Fibroblast of skin of right biceps (primary cell): ENCODE measurements at regions not wholly inside any gene's neighbourhood (a gene's known extent, or its start where the extent isn't known, plus 50 kb on each side); places are given as distances from the start of the nearest gene placed in this dataset.

Experiments
- DNase-seq: peaks from one replicate; pipeline ENCODE4 v3.0.0-alpha.2; 2013

GRCh38 chr11:16430674-16431073 is 74.3 kb upstream of the SOX6 start:
- DNase-seq: no peak

DNA sequence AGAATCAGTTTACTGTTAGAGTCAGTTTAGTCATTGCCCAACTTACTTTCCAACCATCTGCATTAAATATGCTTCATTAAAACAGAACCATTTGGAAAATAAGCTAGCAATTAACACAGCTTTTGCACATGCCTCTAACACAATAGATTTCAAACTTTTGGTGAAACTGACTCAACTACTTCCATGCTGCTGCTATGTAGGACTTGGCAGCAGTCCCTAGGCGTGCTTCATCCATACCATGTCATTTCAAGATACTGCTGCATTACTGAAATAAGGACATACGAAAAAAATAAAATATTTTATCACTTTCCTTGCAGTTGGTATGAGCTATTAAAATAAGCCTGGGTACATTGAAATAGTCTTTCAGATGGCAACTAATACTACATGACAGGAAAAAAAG is 65.5 kb upstream of the SOX6 start:
- peak; percentile 48 for DNase-seq

- DNase-seq: no peak
These were observed 62.2 kb upstream of the SOX6 start for GRCh38 chr11:16418428-16419097.

DNA sequence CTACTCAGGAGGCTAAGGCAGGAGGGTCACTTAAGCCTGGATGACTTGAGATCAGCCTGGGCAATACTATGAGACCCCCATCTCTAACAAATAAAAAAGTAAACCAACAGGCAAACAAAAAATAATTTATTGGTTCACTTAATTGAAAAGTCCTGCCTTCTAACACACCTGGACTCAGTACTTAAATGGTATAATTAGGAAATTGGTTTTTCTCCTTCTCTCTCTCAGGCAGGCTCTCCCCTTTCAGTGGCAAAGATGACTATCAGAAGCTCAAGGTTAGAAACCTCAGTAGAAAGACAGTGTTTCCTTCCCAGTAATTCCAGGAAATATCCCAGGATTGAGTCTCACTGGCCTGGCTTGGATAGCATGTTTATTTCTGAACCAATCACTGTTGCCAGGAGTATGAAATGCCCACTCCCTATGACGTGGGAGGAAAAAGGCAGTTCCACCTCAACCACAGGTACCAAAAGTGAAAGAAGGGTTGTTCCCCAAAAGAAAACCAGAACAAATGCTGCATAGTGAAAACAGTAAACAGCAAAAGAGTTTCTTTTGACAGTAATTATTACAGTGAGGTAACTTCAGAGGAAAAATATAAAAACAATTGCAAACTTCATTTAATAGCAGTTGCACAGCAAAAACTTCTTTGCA is 56.3 kb upstream of the SOX6 start:
- DNase-seq: no peak

DNA sequence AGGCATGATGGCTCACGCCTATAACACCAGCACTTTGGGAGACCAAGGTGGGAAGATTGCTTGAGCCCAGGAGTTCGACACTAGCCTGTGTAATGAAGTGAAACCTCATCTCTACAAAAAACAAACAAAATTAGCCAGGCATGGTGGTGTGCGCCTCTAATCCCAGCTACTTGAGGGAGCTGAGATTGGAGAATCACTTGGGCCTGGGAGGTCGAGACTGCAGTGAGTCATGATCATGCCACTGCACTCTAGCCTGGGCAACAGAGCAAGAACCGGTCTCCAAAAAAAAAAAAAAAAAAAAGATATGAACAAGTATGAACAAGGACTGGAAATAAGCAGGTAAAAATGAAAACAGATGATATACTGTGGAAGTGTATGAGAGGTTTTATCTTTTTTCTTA is 54.1 kb upstream of the SOX6 start:
- no peak for DNase-seq

DNA sequence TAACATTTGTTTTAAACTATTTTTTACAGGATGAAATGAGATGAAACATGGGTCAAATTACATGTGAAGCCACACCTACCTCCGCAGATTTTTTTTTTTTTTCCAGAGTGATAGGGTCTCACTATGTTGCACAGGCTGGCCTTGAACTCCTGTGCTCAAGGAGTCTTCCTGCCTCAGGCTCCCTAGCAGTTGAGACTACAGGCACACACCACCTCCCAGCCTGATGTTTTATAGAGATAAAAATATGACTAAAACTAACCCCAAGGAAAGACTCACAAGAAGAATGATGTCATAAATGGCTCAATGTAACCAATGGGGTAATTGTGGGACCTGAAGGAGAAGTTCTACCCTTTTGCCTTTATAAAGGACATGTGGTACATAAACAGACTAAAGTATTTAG is 52.3 kb upstream of the SOX6 start:
- DNase-seq: no peak

- no peak for DNase-seq
These were observed 49.9 kb upstream of the SOX6 start for GRCh38 chr11:16406226-16406625.
